Panc1 (cell line): ENCODE measurements at regions not wholly inside any gene's neighbourhood (a gene's known extent, or its start where the extent isn't known, plus 50 kb on each side); places are given as distances from the start of the nearest gene placed in this dataset.

ENCODE experiments used
- CTCF ChIP-seq: fragments of 450-650 bp; IDR thresholded peaks from 2 replicates; pipeline ENCODE4 v1.5.1; 2017; ENCODE audit warnings: mild to moderate bottlenecking
- REST ChIP-seq, 2 experiments: IDR thresholded peaks; 2 replicates each; pipeline ENCODE4 v1.6.1; 2011 to 2012; ENCODE audit warnings: low read depth in 2 of 2, control low read depth in 1 of 2, low read length in 1 of 2, mild to moderate bottlenecking in 1 of 2, moderate library complexity in 1 of 2; ENCODE audit not compliant: insufficient read depth in 1 of 2
- TCF7L2 ChIP-seq: IDR thresholded peaks from 2 replicates; pipeline ENCODE4 v1.6.1; 2011; ENCODE audit warnings: mild to moderate bottlenecking, low read depth, low read length, inconsistent platforms

GRCh38 chr16:77571115-77571862 lies 136.5 kb upstream of the ADAMTS18 start:
- no peak for TF ChIP-seq CTCF
- no peak for TF ChIP-seq TCF7L2
- TF ChIP-seq REST (IDR thresholded peaks at IDR 0.05; ENCODE audit: insufficient read depth in 1 of 2, low read depth in 2 of 2, low read length in 1 of 2): no peak
